ENCODE measurements at regions not wholly inside any gene's neighbourhood (a gene's known extent, or its start where the extent isn't known, plus 50 kb on each side); places are given as distances from the start of the nearest gene placed in this dataset.

DNA sequence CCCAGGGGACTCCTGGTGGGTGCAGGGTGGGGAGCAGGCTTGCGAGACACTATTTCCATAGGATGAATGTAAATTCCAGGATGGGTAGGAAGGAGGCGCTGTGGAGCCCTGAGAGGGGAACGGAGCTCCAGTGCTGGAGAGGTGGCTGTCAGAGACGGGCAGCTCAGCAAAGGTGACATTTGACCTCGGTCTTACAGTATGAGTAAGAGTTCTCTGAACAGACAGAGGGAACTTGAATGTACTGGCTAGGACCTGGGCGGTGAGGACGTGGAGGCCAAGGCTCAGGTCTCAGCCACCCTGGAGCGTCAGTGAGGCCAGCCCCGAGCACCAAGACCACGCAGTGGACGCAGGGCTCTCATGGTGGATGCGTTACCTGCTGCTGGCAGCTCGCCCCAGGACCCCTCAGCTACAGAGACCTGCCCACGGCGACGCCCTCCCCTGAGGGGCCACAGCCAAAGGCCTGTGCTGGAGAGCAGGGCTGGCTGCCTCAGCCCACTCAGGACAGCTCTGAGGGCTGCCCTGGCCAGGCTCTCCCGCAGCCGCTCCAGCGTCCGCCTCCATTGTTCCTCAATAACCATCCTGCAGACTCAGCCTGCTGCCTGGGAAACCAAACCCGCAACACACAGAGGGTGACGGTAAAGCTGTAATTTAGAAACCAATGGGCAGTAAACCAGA, 65.9 kb upstream of the TNRC6C start:
- no peak for ATAC-seq

DNA sequence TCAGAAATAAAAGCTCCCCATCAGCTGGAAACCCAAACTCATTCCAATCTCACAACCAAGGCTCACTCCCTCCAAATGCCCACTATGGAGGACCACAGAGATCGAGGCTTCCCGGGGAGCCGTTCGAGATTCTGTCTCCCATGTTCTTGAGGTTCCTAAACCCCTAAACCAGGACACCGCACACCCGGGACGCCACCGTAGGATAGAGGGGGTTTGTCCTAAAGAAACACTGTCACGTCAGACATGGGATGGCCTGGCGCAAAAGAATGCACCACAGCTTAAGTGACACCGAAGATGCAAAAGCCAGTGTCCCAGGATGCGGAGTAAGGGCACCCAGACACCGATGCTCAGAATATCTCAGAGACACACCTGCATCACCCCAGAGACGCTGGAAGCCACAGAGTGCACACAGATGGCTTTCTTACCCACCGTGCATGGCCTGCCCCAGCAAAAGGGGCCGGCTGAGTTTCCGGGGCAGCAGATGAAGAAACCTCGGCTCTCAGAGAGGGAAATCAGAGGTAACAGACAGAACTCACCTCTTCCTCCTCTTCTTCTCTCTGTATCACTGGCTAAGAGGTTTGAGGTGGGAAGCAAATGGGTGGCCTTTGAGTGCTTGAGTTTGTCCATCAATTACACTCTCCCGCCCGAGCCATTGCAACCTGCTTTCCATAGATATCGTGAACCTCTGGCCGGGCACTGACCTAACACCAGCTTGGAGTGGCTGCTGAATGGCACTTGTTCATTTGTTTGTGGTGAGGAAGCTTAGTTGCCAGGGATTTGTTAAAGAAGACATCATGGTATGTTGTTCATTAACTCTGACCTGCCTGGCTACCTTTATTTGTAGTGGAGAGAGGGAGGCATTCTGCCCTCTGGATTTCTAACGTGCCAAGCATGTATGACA, 65.1 kb upstream of the TNRC6C start:
- no peak for ATAC-seq

DNA sequence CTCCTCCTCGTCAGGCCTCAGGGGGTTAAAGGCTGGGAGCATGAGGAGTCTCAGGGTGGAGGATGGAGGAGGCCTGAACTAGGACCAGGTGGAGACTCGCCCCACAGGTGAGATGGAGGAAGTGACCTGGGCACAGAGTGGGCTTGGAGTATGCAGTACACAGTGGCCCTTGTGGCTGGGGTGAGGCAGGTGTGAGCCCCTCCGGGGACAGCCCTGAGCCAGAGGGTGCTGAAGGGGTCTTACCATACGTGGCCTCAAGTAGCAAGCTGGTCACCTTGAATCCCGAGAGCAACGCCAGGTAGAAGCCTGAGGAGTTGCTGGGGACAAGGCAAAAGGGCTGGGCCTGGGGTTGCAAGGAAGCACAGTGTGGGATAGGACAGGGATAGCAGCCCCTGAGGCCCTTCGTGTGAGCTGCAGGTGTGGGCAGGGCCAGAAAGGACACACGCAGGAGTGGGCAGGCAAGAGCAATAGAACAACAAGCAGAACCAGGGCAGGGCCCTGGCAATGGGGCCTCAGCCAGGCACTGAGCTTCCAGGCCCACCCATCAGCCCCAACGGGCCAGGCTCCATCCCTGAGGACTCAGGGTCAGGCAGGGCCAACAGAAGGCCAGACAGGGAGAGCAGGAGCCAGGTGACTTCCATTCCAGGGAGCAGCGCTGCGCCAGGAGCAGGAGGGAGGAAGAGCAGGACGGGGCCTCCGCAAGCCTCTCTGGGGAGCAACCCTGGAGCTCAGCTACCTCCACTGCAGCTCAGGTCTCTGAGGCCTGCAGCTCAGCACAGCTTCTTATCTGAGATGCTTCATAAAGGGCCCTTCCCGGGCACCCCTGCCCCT, 64.2 kb upstream of the TNRC6C start:
- ATAC-seq = peak in 1 of 2 donors; percentile 10

DNA sequence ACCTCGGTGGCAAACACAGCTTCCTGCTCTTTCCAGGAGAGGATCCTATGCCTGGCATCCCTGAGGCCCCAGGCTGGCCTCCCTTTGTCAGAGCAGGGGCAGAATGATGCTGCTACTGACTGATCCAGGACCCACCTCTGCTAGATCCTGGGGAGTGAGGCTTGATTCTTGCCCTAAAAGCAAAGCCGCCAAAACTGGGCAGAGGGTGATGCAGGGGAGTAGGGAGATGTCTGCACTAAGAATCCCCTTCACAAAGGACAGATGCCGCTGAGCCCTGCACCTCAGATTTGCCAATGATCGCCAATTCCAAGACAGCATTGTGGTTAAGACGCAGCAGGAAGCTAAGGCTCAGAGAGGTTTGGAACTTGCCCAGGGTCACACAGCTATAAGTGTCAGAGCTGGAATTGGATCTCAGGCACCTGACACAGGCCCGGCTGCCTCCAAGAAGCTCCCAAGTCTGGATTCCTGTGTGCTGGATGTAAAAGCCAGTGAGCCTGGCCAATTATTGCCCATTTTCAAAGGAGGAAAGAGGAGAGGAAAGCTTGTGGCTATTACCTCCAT, 60.7 kb upstream of the TNRC6C start:
- ATAC-seq = no peak

DNA sequence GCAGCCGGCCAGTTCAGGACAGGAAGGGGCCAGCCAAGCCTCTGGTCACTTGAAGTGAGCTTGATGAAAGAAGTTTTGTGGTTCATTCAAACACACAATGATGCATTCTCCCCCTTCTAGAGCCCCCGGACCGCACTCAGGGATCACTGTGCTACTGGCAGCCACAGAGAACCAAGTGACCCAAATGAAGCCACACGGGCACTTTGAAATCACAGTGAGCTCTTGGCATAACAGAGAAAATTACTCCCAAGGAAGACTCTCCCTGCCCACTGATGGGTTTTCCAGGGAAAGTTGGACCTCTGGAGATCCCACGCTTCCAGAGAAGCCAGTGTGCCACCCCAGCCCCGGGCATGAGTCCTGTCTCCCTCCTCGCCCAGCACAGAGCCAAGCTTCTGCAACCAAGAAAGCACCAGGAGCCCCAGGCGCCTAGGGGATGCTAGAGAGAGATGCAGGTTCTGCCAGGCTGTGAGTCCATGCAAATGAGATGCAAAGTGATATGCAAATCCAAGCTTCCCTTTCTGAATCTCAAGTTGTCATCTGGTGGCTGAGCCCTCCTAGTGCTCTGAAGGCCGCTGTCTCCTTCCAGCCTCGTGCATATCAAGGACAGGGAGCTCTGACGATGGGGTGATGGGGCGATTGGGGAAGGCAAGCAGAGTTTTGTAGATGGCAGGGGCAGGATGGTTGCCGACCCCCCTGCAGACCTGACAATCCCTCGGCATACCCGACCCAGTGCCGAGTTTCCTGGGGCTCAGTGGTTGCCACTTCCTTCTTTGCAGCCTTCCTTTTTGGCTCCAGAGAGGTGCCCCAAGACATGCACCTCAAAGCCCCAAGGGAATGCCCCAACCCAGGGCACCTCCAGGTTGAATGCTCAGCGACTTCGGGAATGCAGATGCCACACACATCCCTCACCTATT, 59.7 kb upstream of the TNRC6C start:
- no peak for ATAC-seq

DNA sequence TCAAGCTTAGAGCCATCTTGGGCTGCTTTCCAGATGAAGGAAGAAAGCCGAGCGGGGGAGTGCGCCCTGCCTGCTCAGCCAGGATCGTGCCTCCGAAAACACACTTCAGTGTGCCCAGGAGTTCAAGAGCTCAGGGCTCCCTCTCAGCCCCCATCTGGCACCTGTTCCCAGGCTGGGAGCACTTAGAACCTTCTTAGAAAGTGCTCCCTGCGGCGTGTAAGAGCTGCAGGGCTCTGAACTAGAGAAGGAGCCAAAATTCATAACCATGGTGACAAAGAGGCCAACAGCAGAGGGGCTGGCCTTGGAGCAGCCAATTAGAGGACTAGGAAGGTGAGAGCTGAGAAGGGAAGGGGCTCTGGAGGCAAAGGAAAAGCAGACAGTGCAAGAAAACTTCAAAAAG, 59.0 kb upstream of the TNRC6C start:
- ATAC-seq = no peak

DNA sequence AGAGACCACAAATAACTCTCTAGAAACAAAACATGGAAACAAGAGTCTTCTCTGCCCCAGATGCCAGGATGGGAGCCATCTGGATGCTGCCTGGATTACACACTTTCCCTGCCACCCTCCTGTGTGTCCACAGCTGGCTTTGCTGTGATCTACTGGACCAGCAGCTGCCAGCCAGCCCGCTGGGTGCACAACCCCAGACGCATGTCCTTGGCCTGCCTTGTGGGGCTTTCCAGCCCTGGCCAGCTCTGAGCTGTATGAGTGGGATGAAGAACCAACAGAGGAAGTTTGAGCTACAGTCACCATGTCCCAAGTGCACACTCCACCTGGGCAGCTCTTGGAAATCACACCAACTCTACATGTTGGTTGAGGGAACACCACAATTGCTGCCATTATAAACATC, 57.0 kb upstream of the TNRC6C start:
- no peak for ATAC-seq

DNA sequence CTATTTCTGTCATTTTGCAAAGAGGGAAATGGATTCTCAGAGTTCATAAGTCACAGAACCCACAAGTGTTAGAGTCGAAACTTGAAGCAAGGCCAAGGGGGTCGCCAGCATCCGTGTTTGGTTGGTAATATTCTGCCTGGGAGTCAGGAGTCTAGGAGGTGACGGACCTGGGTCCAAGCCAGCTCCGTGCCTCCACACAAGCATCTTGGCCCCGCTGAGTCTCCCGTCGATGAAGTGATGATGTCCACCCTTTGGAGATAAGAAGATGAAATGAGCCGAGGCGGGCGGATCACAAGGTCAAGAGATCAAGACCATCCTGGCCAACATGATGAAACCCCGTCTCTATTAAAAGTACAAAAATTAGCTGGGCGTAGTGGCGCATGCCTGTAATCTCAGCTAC, 53.2 kb upstream of the TNRC6C start:
- no peak for ATAC-seq

DNA sequence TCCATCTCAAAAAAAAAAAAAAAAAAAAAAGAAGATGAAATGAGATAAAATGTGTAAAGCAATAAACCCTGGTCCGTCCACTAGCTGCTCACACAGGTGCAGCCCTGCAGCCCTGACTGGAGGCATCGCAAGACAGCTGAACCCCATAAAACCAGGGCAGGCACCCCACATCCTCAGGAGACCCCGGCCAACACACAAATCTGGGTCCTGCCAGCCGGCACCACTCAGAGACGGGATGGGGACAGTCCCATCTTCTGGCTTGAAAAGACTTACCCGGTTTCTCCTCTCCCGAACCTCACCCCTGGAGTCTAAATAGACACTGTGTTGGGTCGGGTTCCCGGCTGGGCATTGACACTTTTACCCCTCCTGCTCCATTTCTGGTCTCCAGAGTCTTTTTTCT, 52.7 kb upstream of the TNRC6C start:
- no peak for ATAC-seq

DNA sequence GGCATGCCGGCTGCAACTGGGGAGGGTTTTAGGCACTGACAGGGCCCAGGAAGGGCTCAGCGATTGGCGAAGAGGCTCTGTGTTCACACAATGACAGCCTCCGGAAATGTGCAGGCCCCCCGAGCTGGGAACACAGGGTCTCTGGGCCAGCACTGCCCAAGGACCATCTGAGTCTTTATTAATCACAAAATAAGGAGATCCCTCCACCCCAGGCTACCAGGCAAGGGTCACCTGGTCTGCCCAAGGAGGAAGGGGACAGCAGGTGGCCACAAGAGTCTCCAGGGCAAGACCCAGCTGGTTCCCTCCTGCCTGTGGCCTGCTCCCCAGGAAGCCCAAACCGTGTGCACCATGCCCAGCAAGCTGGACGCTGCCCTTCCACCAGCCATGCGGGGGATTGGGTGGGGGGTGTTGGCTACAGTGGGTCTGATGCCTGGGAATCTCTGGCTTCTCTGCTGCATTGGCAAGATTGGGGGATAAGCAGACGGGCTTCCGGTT, 52.1 kb upstream of the TNRC6C start:
- ATAC-seq = no peak

DNA sequence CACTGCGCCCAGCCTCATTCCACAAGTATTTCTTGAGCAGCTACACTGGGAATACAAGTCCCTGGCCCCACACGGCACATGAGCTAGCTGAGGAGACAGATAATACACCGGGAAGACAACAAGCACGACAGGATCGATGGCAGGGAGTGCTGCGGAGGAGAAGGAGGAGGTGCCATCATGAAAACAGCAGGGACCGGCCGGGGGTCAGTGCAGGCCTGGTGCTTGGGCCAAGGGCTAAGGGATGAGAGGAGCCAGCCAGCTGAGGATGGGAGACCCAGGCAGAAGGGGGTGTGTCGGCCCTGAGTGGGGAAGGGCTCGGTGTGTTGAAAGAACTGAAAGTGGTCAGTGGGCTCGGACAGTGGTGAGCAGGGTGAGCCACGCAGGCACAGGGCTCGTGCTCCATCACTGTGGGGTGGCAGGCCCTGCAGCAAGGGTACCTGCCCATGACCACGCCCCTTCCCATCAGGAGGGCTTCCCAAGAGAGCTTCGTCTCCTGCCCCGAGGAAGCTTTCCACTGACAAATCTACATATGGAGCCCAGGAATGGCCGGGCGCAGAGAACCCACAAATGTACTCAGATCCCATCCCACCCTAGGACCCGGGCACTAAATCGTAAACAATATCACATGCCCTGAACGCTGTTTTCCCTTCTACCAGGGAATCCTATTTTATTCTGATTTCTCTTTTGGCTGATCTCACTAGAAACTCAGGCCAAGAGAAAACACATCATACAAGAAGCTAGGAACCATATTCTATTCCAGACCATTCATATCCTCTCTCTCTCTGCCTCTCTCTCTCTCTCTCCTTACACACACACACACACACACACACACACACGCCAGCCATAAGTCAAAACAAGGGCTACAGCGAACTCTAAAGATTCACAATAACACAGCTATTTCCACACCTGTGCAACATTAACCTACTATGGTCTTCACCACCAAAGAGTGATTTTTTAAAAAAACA, 50.7 kb upstream of the TNRC6C start:
- ATAC-seq = no peak

DNA sequence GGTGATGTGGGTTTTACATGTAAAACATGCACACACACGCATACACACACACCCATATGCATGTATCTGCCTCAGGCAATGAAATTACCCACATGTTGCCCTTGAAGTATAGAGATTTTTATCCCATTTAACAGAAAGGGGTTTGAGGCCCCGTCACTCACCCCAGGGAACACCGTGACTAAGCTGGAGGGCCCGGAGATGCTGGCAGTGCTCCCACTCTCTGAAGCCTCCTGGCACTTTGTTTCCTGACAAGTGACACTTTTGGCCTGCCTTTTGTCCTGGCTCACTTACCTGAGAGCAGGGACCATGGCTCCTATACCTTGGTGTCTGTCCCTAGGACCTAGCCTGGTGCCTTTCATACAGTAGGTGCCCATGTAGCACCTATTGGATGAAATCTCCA, 50.0 kb upstream of the TNRC6C start:
- ATAC-seq = no peak

Measured in activated CD4-positive, CD25-positive, alpha-beta regulatory T cell treated with anti-CD3 and anti-CD28 coated beads, Interleukin-2, amount 50 U/mL, for 24 hours (primary cell).